Activated T-helper 1 cell treated with anti-CD3 and anti-CD28 coated beads, Interleukin-12 subunit alpha, Interleukin-12 subunit beta, Interleukin-2, Interleukin-4 antibody, amounts not matched to agents 30 ng/mL and 10 ng/mL and 1 ng/mL, durations not matched to agents 14 hours and 24 hours and 36 hours (primary cell): ENCODE measurements at regions not wholly inside any gene's neighbourhood (a gene's known extent, or its start where the extent isn't known, plus 50 kb on each side); places are given as distances from the start of the nearest gene placed in this dataset.

Experiments used
- DNase-seq: peaks from one replicate; pipeline ENCODE4 v3.0.0; 2021; ENCODE audit warnings: low spot score
- H3K27ac Mint-ChIP-seq: one replicate; pipeline ENCODE4 v1.8.0; 2021; ENCODE audit warnings: mild to moderate bottlenecking, mixed read lengths
- H3K27me3 Mint-ChIP-seq: one replicate; pipeline ENCODE4 v1.8.0; 2022; ENCODE audit warnings: mild to moderate bottlenecking, moderate library complexity, mixed read lengths; ENCODE audit not compliant: insufficient read depth
- H3K36me3 Mint-ChIP-seq: one replicate; pipeline ENCODE4 v1.8.0; 2021; ENCODE audit warnings: low read depth, mixed read lengths
- H3K4me1 Mint-ChIP-seq: one replicate; pipeline ENCODE4 v1.8.0; 2021; ENCODE audit warnings: low read depth, mixed read lengths
- H3K4me3 Mint-ChIP-seq: one replicate; pipeline ENCODE4 v1.8.0; 2021; ENCODE audit warnings: mild to moderate bottlenecking, moderate library complexity, mixed read lengths
- H3K9me3 Mint-ChIP-seq: one replicate; pipeline ENCODE4 v1.8.0; 2021; ENCODE audit warnings: mixed read lengths
- intact Hi-C: fragments of 100-400 bp; cut with micrococcal nuclease; formaldehyde crosslinking; loops from one replicate; pipeline ENCODE4 v1.15.1; 2024

- peaks cover 4% of the 10 kb centered on the region for H3K9me3 Mint-ChIP-seq
- H3K27ac Mint-ChIP-seq: no peak overlapping the region
- H3K27me3 Mint-ChIP-seq: no peaks in the 10 kb centered on the region
- intact Hi-C loops: no loop called here
- no peaks in the 10 kb centered on the region for H3K36me3 Mint-ChIP-seq
- H3K4me1 Mint-ChIP-seq: no peaks in the 10 kb centered on the region
- no peak for DNase-seq
- H3K4me3 Mint-ChIP-seq: no peak overlapping the region
Observed at GRCh38 chr1:177479600-177479999, 308.8 kb downstream of the BRINP2 start.

- Mint-ChIP-seq H3K27ac (no peak overlapping the region), H3K4me1 (no peaks in the 10 kb centered on the region), H3K36me3 (no peaks in the 10 kb centered on the region), H3K4me3 (no peak overlapping the region), H3K27me3 (no peaks in the 10 kb centered on the region), H3K9me3 (peaks cover 4% of the 10 kb centered on the region)
- intact Hi-C loops: no loop called here
- no peak for DNase-seq
Observed at GRCh38 chr1:177476676-177477075, 305.9 kb downstream of the BRINP2 start.

GRCh38 chr1:177472567-177472966 is 301.8 kb downstream of the BRINP2 start:
- intact Hi-C loops: no loop called here
- H3K4me3 Mint-ChIP-seq: no peak overlapping the region
- H3K9me3 Mint-ChIP-seq: no peaks in the 10 kb centered on the region

GRCh38 chr1:177471244-177471643 is 300.5 kb downstream of the BRINP2 start:
- H3K4me3 Mint-ChIP-seq: no peak overlapping the region
- no peak for DNase-seq
- H3K4me1 Mint-ChIP-seq: no peaks in the 10 kb centered on the region

More at GRCh38 chr1:177472567-177472966, 301.8 kb downstream of the BRINP2 start:
- H3K27ac Mint-ChIP-seq: no peak overlapping the region
- no peaks in the 10 kb centered on the region for H3K36me3 Mint-ChIP-seq
- H3K4me1 Mint-ChIP-seq: no peaks in the 10 kb centered on the region
- no peaks in the 10 kb centered on the region for H3K27me3 Mint-ChIP-seq
- DNase-seq: no peak

GRCh38 chr1:177469519-177469918 is 298.8 kb downstream of the BRINP2 start:
- intact Hi-C loops: no loop called here

More at GRCh38 chr1:177471244-177471643, 300.5 kb downstream of the BRINP2 start:
- Mint-ChIP-seq H3K27me3 (no peaks in the 10 kb centered on the region), H3K27ac (no peak overlapping the region), H3K36me3 (no peaks in the 10 kb centered on the region), H3K9me3 (no peaks in the 10 kb centered on the region)
- intact Hi-C loops: no loop called here

GRCh38 chr1:177466286-177466685 is 295.5 kb downstream of the BRINP2 start:
- intact Hi-C loops: no loop called here
- Mint-ChIP-seq H3K4me3 (no peak overlapping the region), H3K36me3 (no peaks in the 10 kb centered on the region), H3K9me3 (peaks cover 9% of the 10 kb centered on the region), H3K27ac (no peak overlapping the region), H3K27me3 (no peaks in the 10 kb centered on the region), H3K4me1 (no peaks in the 10 kb centered on the region)
- no peak for DNase-seq

More at GRCh38 chr1:177469519-177469918, 298.8 kb downstream of the BRINP2 start:
- Mint-ChIP-seq H3K9me3 (no peaks in the 10 kb centered on the region), H3K27me3 (no peaks in the 10 kb centered on the region), H3K4me3 (no peak overlapping the region), H3K36me3 (no peaks in the 10 kb centered on the region), H3K27ac (no peak overlapping the region), H3K4me1 (no peaks in the 10 kb centered on the region)
- DNase-seq: no peak

- Mint-ChIP-seq H3K9me3 (peaks cover 9% of the 10 kb centered on the region), H3K4me1 (no peaks in the 10 kb centered on the region), H3K27me3 (no peaks in the 10 kb centered on the region), H3K27ac (no peak overlapping the region), H3K4me3 (no peak overlapping the region), H3K36me3 (no peaks in the 10 kb centered on the region)
- DNase-seq: no peak
- intact Hi-C loops: no loop called here
Observed at GRCh38 chr1:177464686-177465085, 293.9 kb downstream of the BRINP2 start.

- Mint-ChIP-seq H3K36me3 (no peaks in the 10 kb centered on the region), H3K4me3 (no peak overlapping the region), H3K4me1 (no peaks in the 10 kb centered on the region), H3K27ac (no peak overlapping the region), H3K9me3 (no peaks in the 10 kb centered on the region), H3K27me3 (no peaks in the 10 kb centered on the region)
- no peak for DNase-seq
- intact Hi-C loops: no loop called here
Observed at GRCh38 chr1:177451191-177451590, 280.4 kb downstream of the BRINP2 start.

GRCh38 chr1:177448652-177449357 is 278.0 kb downstream of the BRINP2 start:
- H3K27ac Mint-ChIP-seq: no peak overlapping the region
- H3K4me3 Mint-ChIP-seq: no peak overlapping the region
- no peak for DNase-seq
- no peaks in the 10 kb centered on the region for H3K9me3 Mint-ChIP-seq
- no peaks in the 10 kb centered on the region for H3K36me3 Mint-ChIP-seq
- H3K27me3 Mint-ChIP-seq: no peaks in the 10 kb centered on the region
- no peaks in the 10 kb centered on the region for H3K4me1 Mint-ChIP-seq
- intact Hi-C loops: no loop called here

GRCh38 chr1:177448036-177448615 is 277.4 kb downstream of the BRINP2 start:
- no peak overlapping the region for H3K27ac Mint-ChIP-seq
- intact Hi-C loops: no loop called here

GRCh38 chr1:177444997-177445746 is 274.4 kb downstream of the BRINP2 start:
- no peaks in the 10 kb centered on the region for H3K27me3 Mint-ChIP-seq
- intact Hi-C loops: no loop called here
- H3K4me1 Mint-ChIP-seq: no peaks in the 10 kb centered on the region
- no peak overlapping the region for H3K27ac Mint-ChIP-seq
- no peaks in the 10 kb centered on the region for H3K9me3 Mint-ChIP-seq
- DNase-seq: no peak
- no peaks in the 10 kb centered on the region for H3K36me3 Mint-ChIP-seq
- no peak overlapping the region for H3K4me3 Mint-ChIP-seq

More at GRCh38 chr1:177448036-177448615, 277.4 kb downstream of the BRINP2 start:
- no peaks in the 10 kb centered on the region for H3K9me3 Mint-ChIP-seq
- H3K4me3 Mint-ChIP-seq: no peak overlapping the region
- no peak for DNase-seq
- H3K4me1 Mint-ChIP-seq: no peaks in the 10 kb centered on the region
- no peaks in the 10 kb centered on the region for H3K36me3 Mint-ChIP-seq
- H3K27me3 Mint-ChIP-seq: no peaks in the 10 kb centered on the region

- Mint-ChIP-seq H3K4me3 (no peak overlapping the region), H3K36me3 (no peaks in the 10 kb centered on the region), H3K27me3 (no peaks in the 10 kb centered on the region), H3K9me3 (no peaks in the 10 kb centered on the region), H3K4me1 (no peaks in the 10 kb centered on the region), H3K27ac (no peak overlapping the region)
- intact Hi-C loops: no loop called here
- DNase-seq: no peak
Observed at GRCh38 chr1:177443003-177443402, 272.2 kb downstream of the BRINP2 start.

GRCh38 chr1:177442584-177442983 is 271.8 kb downstream of the BRINP2 start:
- no peak overlapping the region for H3K4me3 Mint-ChIP-seq
- intact Hi-C loops: no loop called here
- no peaks in the 10 kb centered on the region for H3K27me3 Mint-ChIP-seq
- H3K36me3 Mint-ChIP-seq: no peaks in the 10 kb centered on the region
- no peak overlapping the region for H3K27ac Mint-ChIP-seq
- H3K9me3 Mint-ChIP-seq: no peaks in the 10 kb centered on the region
- DNase-seq: no peak
- H3K4me1 Mint-ChIP-seq: no peaks in the 10 kb centered on the region
